A549 (cell line): ENCODE measurements at regions not wholly inside any gene's neighbourhood (a gene's known extent, or its start where the extent isn't known, plus 50 kb on each side); places are given as distances from the start of the nearest gene placed in this dataset.

ENCODE experiments used
- ATAC-seq, 2 experiments: fragments of 200-7000 bp in 1 of 2; fragments of >200 bp in 1 of 2; cut with Nextera tagmentation in 1 of 2; cut with Tn5 transposase in 1 of 2; 3 replicates each; pipeline versions ENCODE4 v1.8.0 to v1.9.1; 2018 to 2020; ENCODE audit warnings: mild to moderate bottlenecking in 1 of 2, moderate library complexity in 1 of 2
- CTCF ChIA-PET: fragments of 300-600 bp; sonication (Branson Sonifier 250); formaldehyde crosslinking; extraction: SDS; loops from one replicate; lab custom pipeline; 2021; ENCODE audit warnings: antibody characterized with exemption, inconsistent platforms; lab: Yijun Ruan, JAX
- POLR2A ChIA-PET: fragments of 350-600 bp; formaldehyde crosslinking; extraction: SDS; loops from one replicate; lab custom pipeline; 2021; ENCODE audit warnings: antibody characterized with exemption, inconsistent platforms; lab: Yijun Ruan, JAX
- DNase-seq, 2 experiments: peaks; one replicate each; pipeline versions ENCODE4 v3.0.0 to v3.0.0-alpha.2; 2011 to 2016; ENCODE audit warnings: low read depth in 1 of 2, low spot score in 1 of 2
- FAIRE-seq: peaks from 2 replicates; lab custom pipeline; 2011; peaks lifted over from hg19 to GRCh38; lab: Jason Lieb, UNC
- H3K27ac ChIP-seq, 2 experiments: fragments of >200 bp; sonication (Bioruptor Twin); formaldehyde crosslinking; 3 replicates each; pipeline ENCODE4 v1.5.1; 2016 to 2017
- H3K4me1 ChIP-seq: fragments of >200 bp; sonication (Bioruptor Twin); formaldehyde crosslinking; 3 replicates; pipeline ENCODE4 v1.6.1; 2016
- H3K4me2 ChIP-seq: fragments of >200 bp; sonication (Bioruptor Twin); formaldehyde crosslinking; 3 replicates; pipeline ENCODE4 v1.6.1; 2016
- H3K4me3 ChIP-seq: fragments of >200 bp; sonication (Bioruptor Twin); formaldehyde crosslinking; 3 replicates; pipeline ENCODE4 v1.5.1; 2016
- H3K9me3 ChIP-seq: fragments of >200 bp; sonication (Bioruptor Twin); formaldehyde crosslinking; 3 replicates; pipeline ENCODE4 v1.6.1; 2016
- ATOH8 ChIP-seq: fragments of 250-450 bp; sonication (Bioruptor Pico); IDR thresholded peaks from 2 replicates; pipeline ENCODE4 v1.5.0; 2020; ENCODE audit warnings: low read depth, mild to moderate bottlenecking, moderate library complexity
- BCL3 ChIP-seq: fragments of >200 bp; sonication (Bioruptor Twin); formaldehyde crosslinking; IDR thresholded peaks from 3 replicates; pipeline ENCODE4 v1.6.1; 2016
- CEBPB ChIP-seq, 2 experiments: fragments of >200 bp in 1 of 2; sonication (Bioruptor Twin) in 1 of 2; formaldehyde crosslinking in 1 of 2; IDR thresholded peaks; 2 replicates each; pipeline ENCODE4 v1.6.1; 2012 to 2016
- CHD2 ChIP-seq: fragments of 150-350 bp; IDR thresholded peaks from 2 replicates; pipeline ENCODE4 v1.6.1; 2014; ENCODE audit warnings: low read length; ENCODE audit not compliant: partially characterized antibody
- EHF ChIP-seq: fragments of 250-450 bp; sonication (Bioruptor Pico); IDR thresholded peaks from 2 replicates; pipeline ENCODE4 v1.5.0; 2020; ENCODE audit warnings: mild to moderate bottlenecking
- EHMT2 ChIP-seq: fragments of 200-600 bp; sonication (generic); IDR thresholded peaks from 2 replicates; pipeline ENCODE4 v1.6.1; 2016; ENCODE audit warnings: antibody characterized with exemption, low read depth, mild to moderate bottlenecking, moderate library complexity
- EP300 ChIP-seq, 2 experiments: fragments of >200 bp; sonication (Bioruptor Twin); formaldehyde crosslinking; IDR thresholded peaks; 2 replicates in 1 of 2; 3 replicates in 1 of 2; pipeline ENCODE4 v1.6.1; 2016 to 2017
- ESRRA ChIP-seq: fragments of 150-350 bp; IDR thresholded peaks from 2 replicates; pipeline ENCODE4 v1.6.1; 2014; ENCODE audit warnings: mild to moderate bottlenecking, low read length, borderline replicate concordance
- FOSL2 ChIP-seq, 2 experiments: fragments of 450-650 bp in 1 of 2; fragments of >200 bp in 1 of 2; sonication (Bioruptor Twin) in 1 of 2; formaldehyde crosslinking; IDR thresholded peaks; 2 replicates each; pipeline versions ENCODE4 v1.5.0 to v1.6.1; 2016 to 2020; ENCODE audit warnings: mild to moderate bottlenecking in 1 of 2, moderate library complexity in 1 of 2
- HDAC2 ChIP-seq: fragments of 200-600 bp; sonication (generic); IDR thresholded peaks from 2 replicates; pipeline ENCODE4 v1.6.1; 2016
- HES2 ChIP-seq: fragments of >200 bp; sonication (Bioruptor Twin); formaldehyde crosslinking; IDR thresholded peaks from 2 replicates; pipeline ENCODE4 v1.6.1; 2016
- HEYL ChIP-seq: fragments of 250-450 bp; sonication (Bioruptor Pico); IDR thresholded peaks from 2 replicates; pipeline ENCODE4 v1.8.0; 2021; ENCODE audit warnings: mild to moderate bottlenecking, moderate library complexity
- HOXB13 ChIP-seq: fragments of 250-450 bp; sonication (Bioruptor Pico); IDR thresholded peaks from 2 replicates; pipeline ENCODE4 v1.5.0; 2020; ENCODE audit warnings: low read depth, mild to moderate bottlenecking, moderate library complexity
- KDM1A ChIP-seq: fragments of 200-600 bp; sonication (generic); IDR thresholded peaks from 2 replicates; pipeline ENCODE4 v1.6.1; 2016; ENCODE audit warnings: low read depth, mild to moderate bottlenecking
- MAZ ChIP-seq: fragments of 150-350 bp; IDR thresholded peaks from 2 replicates; pipeline ENCODE4 v1.6.1; 2014; ENCODE audit warnings: antibody characterized with exemption, low read depth, low read length, borderline replicate concordance
- NFE2L2 ChIP-seq: fragments of 150-350 bp; conservative IDR thresholded peaks from 2 replicates; pipeline ENCODE4 v1.6.1; 2014; ENCODE audit warnings: low read length
- NPAS2 ChIP-seq: fragments of 250-450 bp; sonication (Bioruptor Pico); IDR thresholded peaks from 2 replicates; pipeline ENCODE4 v1.8.0; 2022; ENCODE audit warnings: mild to moderate bottlenecking, moderate library complexity, borderline replicate concordance
- POLR2AphosphoS2 ChIP-seq: conservative IDR thresholded peaks from 2 replicates; pipeline ENCODE4 v1.6.1; 2012; ENCODE audit warnings: low read length, improper control_type of control experiment, inconsistent platforms
- RARB ChIP-seq: fragments of 250-450 bp; sonication (Bioruptor Pico); IDR thresholded peaks from 2 replicates; pipeline ENCODE4 v1.8.0; 2021; ENCODE audit warnings: mild to moderate bottlenecking, moderate library complexity
- RFX5 ChIP-seq: fragments of 450-650 bp; IDR thresholded peaks from 2 replicates; pipeline ENCODE4 v1.7.1; 2014; ENCODE audit warnings: antibody characterized with exemption, mild to moderate bottlenecking, moderate library complexity
- RNF2 ChIP-seq: fragments of 200-600 bp; sonication (generic); IDR thresholded peaks from 2 replicates; pipeline ENCODE4 v1.6.1; 2016; ENCODE audit warnings: low read depth, mild to moderate bottlenecking, antibody characterized with exemption, moderate library complexity, borderline replicate concordance
- TP53 ChIP-seq: fragments of 250-450 bp; sonication (Bioruptor Pico); IDR thresholded peaks from 2 replicates; pipeline ENCODE4 v1.5.0; 2021; ENCODE audit warnings: mild to moderate bottlenecking, moderate library complexity
- ZC3H11A ChIP-seq: fragments of 450-650 bp; IDR thresholded peaks from 2 replicates; pipeline ENCODE4 v1.6.1; 2014; ENCODE audit warnings: antibody characterized with exemption, mild to moderate bottlenecking
- ZNF302 ChIP-seq: fragments of 250-450 bp; sonication (Bioruptor Pico); IDR thresholded peaks from 2 replicates; pipeline ENCODE4 v1.9.0; 2021; ENCODE audit warnings: inconsistent platforms, mild to moderate bottlenecking, moderate library complexity
- WGBS: methylation state at CpG from one replicate; pipeline ENCODE4 v1.1.6; 2017; ENCODE audit errors: missing lambda C conversion rate; 5-methylcytosine and 5-hydroxymethylcytosine counted together

- POLR2A ChIA-PET: no interaction called here
- no peaks in the 10 kb centered on the region for H3K9me3 ChIP-seq
- no peak for ATAC-seq
Measured at GRCh38 chrX:42070866-42071265, 147.5 kb upstream of the CASK start.

GRCh38 chrX:42054256-42054655 lies 130.9 kb upstream of the CASK start:
- Histone ChIP-seq H3K4me1 (no peaks in the 10 kb centered on the region), H3K4me3 (no peak overlapping the region), H3K9me3 (no peaks in the 10 kb centered on the region), H3K4me2 (no peak overlapping the region), H3K27ac (no peak overlapping the region)
- ChIA-PET POLR2A (no interaction called here), CTCF (no interaction called here)
- no peak for ATAC-seq
- no peak for FAIRE-seq
- WGBS: 4% methylated on average over 1 of the region's 1 CpG
- no peak for TF ChIP-seq RFX5
- no peak for TF ChIP-seq EHMT2
- no peak for TF ChIP-seq ZC3H11A
- TF ChIP-seq POLR2AphosphoS2: no peak
- TF ChIP-seq EHF (CRISPR knock-in tag): no peak
- no peak for TF ChIP-seq CEBPB (IDR thresholded peaks at IDR 0.05)
- TF ChIP-seq HEYL (CRISPR knock-in tag): no peak
- no peak for TF ChIP-seq MAZ
- TF ChIP-seq HDAC2: no peak
- no peak for TF ChIP-seq CHD2
- no peak for TF ChIP-seq EP300 (IDR thresholded peaks at IDR 0.05)
- no peak for TF ChIP-seq NFE2L2
- TF ChIP-seq NPAS2 (CRISPR knock-in tag): no peak
- TF ChIP-seq ZNF302 (CRISPR knock-in tag): no peak
- no peak for TF ChIP-seq BCL3
- DNase-seq: no peak

More at GRCh38 chrX:42070866-42071265, 147.5 kb upstream of the CASK start:
- Histone ChIP-seq H3K4me3 (no peak overlapping the region), H3K4me2 (no peak overlapping the region), H3K4me1 (no peaks in the 10 kb centered on the region), H3K27ac (no peak overlapping the region)
- TF ChIP-seq TP53 (no peak), ESRRA (no peak), RARB (CRISPR knock-in tag) (no peak), EP300 (IDR thresholded peaks at IDR 0.05) (no peak), BCL3 (no peak), HES2 (no peak), HDAC2 (no peak), RNF2 (no peak), HEYL (CRISPR knock-in tag) (no peak), FOSL2 (IDR thresholded peaks at IDR 0.05) (no peak), FOSL2 (CRISPR knock-in tag; IDR thresholded peaks at IDR 0.05) (no peak), NPAS2 (CRISPR knock-in tag) (no peak), KDM1A (no peak), HOXB13 (CRISPR knock-in tag) (no peak), ATOH8 (no peak)
- CTCF ChIA-PET: no interaction called here
- DNase-seq (no peak), FAIRE-seq (peak; percentile 90)
